GM12865 (cell line): ENCODE measurements at regions not wholly inside any gene's neighbourhood (a gene's known extent, or its start where the extent isn't known, plus 50 kb on each side); places are given as distances from the start of the nearest gene placed in this dataset.

Source experiments
- DNase-seq: peaks from one replicate; pipeline ENCODE4 v3.0.0; 2010; ENCODE audit warnings: low read depth
- H3K4me3 ChIP-seq: 2 replicates; pipeline ENCODE4 v1.5.1; 2011; ENCODE audit warnings: mild to moderate bottlenecking, low read depth, low read length, control low read depth
- CTCF ChIP-seq: IDR thresholded peaks from 2 replicates; pipeline ENCODE4 v1.5.1; 2011; ENCODE audit warnings: low read length, control low read depth, low read depth, inconsistent platforms; ENCODE audit not compliant: insufficient read depth; ENCODE audit errors: missing control alignments

- DNase-seq, result no peak
- H3K4me3 ChIP-seq, result no peak overlapping the region
- TF ChIP-seq CTCF, result no peak
Observed at GRCh38 chr11:116557282-116557681, 215.5 kb downstream of the BUD13 start.

DNA sequence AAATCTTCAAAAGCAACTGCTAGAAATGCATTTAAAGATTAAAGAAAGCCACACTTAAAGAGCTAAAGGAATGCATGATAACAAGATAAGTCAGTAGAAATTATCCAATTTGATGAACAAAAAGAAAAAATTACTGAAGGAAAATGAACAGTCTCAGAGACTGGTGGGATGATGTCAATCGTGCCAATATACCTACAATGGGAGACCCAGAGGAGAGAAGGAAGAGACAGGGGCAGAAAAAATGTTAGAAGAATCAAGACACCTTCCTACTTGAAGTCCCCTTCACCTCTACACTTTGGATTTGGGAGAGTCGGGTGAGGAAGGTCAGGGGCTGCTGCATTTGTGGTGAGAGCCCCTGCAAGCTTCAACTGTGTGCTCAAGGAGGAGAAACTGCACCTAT, 216.3 kb downstream of the BUD13 start:
- H3K4me3 ChIP-seq, result no peak overlapping the region
- DNase-seq, result no peak
- TF ChIP-seq CTCF, result no peak

DNA sequence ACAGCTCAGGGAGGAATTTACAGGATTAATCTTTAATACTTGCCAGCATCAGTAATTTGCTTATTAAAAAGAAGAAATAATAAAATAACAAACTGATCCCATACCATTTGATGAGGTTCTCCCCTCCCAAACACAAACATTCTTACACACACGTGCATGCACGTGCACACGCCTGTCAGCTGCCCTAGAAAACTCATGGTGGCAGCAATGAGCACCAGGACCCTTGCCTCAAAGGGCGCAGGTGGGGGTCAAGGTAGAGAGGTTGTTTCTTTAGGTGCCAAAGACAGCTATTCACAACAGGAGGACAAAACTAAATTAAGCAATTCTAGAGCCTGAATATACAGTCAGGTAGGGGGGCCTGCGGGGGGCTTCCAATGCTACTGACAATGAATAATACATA, 219.3 kb downstream of the BUD13 start:
- H3K4me3 ChIP-seq, result no peak overlapping the region
- no peak for TF ChIP-seq CTCF
- DNase-seq, result no peak

GRCh38 chr11:116551576-116551975, 221.2 kb downstream of the BUD13 start:
- no peak for DNase-seq
- H3K4me3 ChIP-seq, result no peak overlapping the region
- TF ChIP-seq CTCF, result no peak

- H3K4me3 ChIP-seq, result no peak overlapping the region
- DNase-seq, result no peak
- TF ChIP-seq CTCF, result no peak
Observed at GRCh38 chr11:116548256-116548655, 224.5 kb downstream of the BUD13 start.

DNA sequence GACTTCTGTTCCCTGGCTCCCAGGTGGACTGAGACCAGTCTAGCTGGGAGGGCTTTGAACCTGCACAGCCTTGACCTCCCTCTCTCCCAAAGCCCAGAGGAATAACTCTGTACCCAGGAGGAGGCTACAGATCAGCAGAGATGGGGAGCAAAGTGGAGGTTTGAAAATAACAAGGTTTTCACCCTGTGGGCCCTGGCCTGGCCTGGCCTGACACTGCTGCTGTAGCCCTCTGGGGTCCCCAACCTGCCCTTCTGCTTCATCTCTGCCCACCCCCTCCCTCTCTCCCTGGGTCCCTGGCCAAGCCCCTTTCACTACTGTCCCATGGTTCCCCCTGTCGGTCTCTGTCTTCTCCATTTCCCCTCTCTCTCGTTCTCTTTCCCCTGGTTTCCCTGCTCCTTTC, 225.2 kb downstream of the BUD13 start:
- H3K4me3 ChIP-seq, result no peak overlapping the region
- TF ChIP-seq CTCF, result no peak
- DNase-seq, result no peak

GRCh38 chr11:116545912-116546311, 226.9 kb downstream of the BUD13 start:
- TF ChIP-seq CTCF, result no peak
- no peak overlapping the region for H3K4me3 ChIP-seq

More at GRCh38 chr11:116545912-116546311, 226.9 kb downstream of the BUD13 start:
- DNase-seq, result no peak
